Activated CD8-positive, alpha-beta memory T cell treated with anti-CD3 and anti-CD28 coated beads for 48 hours (primary cell): ENCODE measurements at regions not wholly inside any gene's neighbourhood (a gene's known extent, or its start where the extent isn't known, plus 50 kb on each side); places are given as distances from the start of the nearest gene placed in this dataset.
"Not testable (repeated sequence)": the region's sequence is repeated elsewhere in the genome, so short reads cannot be mapped to it uniquely, and the experiment has no call there.

Experiments used
- DNase-seq, 3 experiments: peaks; one replicate each; pipeline ENCODE4 v3.0.0-alpha.2; 2020; ENCODE audit warnings: low read depth in 2 of 3, low spot score in 2 of 3

GRCh38 chr7:149569025-149569725, 71.6 kb upstream of the ZNF746 start:
- DNase-seq, result no peak

DNA sequence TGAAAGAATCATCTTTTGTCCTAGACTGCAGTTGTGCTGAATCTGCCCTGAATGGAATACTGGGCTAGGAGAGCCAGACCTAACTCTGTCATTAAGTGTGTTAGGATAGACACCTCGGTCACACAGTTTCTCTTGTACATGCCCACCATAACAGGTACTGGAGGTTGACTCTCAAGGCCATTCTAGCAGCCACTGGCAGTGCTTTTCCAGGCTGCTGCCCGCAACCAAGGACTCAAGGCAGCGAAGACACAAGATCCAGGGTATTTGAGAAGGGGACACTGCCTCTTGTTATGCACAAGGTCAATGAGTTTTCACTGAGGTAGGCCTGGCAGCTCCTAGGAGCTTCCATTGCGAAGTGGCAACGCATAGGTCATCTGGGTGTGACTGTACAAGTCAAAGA, 70.6 kb upstream of the ZNF746 start:
- no peak for DNase-seq

GRCh38 chr7:149566103-149566502, 68.5 kb upstream of the ZNF746 start:
- no peak for DNase-seq

- DNase-seq, result no peak
Measured at GRCh38 chr7:149565096-149565382, 67.4 kb upstream of the ZNF746 start.

DNA sequence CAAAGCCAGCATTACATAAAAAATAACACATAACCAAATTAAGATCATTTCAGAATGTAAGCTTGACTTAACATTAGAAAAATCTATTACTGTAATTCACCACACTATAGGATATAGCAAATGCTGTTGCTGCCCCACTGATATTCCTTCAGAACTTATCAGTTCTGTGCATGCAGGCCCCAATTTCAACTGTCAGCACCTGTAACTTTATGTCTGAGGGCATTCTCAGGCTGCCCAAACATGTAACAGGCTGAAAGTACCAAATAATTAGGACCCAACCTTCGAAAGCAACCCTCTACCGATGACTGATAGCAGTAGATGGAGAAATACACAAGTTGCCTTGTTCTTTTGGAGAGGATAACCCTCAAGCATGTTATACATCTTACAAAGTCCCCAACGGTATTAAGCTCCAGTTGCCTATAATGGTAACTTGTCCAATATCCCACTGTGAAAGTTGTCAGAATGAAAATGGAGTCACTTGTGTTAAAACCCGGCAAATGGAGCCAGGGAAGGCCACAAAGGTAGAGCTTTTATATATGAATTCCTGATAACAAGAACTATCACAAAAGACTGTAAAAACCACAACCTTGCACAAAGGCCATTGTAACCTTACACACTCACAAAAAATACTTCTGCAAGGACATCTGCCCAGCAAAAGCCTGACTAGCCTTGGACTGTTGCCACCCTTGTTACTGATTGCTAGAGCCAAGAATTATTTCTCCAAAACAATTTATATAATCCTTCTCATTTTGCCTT, 66.9 kb upstream of the ZNF746 start:
- no peak for DNase-seq

- DNase-seq, result no peak
Measured at GRCh38 chr7:149562602-149563001, 65.0 kb upstream of the ZNF746 start.

- DNase-seq, result no peak
Measured at GRCh38 chr7:149561072-149561471, 63.5 kb upstream of the ZNF746 start.

- DNase-seq, result no peak
Measured at GRCh38 chr7:149559711-149560110, 62.1 kb upstream of the ZNF746 start.

- DNase-seq, result no peak
Measured at GRCh38 chr7:149558149-149558861, 60.7 kb upstream of the ZNF746 start.

- DNase-seq, result not testable (repeated sequence)
Measured at GRCh38 chr7:149556525-149556924, 58.9 kb upstream of the ZNF746 start.

DNA sequence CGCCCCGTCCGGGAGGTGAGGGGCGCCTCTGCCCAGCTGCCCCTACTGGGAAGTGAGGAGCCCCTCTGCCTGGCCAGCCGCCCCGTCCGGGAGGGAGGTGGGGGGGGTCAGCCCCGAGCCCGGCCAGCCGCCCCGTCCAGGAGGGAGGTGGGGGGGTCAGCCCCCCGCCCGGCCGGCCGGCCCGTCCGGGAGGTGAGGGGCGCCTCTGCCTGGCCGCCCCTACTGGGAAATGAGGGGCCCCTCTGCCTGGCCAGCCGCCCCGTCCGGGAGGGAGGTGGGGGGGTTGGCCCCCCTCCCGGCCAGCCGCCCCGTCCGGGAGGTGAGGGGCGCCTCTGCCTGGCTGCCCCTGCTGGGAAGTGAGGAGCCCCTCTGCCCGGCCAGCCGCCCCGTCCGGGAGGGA, 57.2 kb upstream of the ZNF746 start:
- DNase-seq, result not testable (repeated sequence)

DNA sequence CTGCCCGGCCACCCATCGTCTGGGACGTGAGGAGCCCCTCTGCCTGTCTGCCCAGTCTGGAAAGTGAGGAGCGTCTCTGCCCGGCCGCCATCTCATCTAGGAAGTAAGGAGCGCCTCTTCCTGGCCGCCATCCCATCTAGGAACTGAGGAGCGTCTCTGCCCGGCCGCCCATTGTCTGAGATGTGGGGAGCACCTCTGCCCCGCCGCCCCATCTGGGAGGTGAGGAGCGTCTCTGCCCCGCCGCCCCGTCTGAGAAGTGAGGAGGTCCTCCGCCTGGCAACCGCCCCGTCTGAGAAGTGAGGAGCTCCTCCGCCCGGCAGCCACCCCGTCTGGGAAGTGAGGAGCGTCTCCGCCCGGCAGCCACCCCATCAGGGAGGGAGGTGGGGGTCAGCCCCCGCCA, 56.4 kb upstream of the ZNF746 start:
- DNase-seq, result not testable (repeated sequence)

DNA sequence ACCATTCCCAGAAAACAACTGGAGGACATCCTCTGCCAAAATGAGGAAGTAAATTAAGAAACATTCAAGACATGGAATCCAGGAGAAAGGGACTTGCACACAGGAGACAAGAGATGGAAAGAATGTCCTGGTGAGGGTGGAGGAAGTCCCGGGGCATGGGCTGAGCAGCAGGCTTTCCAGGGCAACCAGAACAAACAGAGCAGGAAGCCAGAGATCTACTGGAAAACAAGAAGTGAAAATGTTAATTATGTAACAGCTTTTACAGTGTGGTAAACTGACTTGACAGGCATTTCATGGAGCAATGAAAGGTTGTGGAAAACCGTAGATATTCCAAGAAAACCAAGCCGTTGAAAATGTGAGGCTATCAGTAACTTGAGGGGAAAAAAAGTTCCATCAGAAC, 55.2 kb upstream of the ZNF746 start:
- no peak for DNase-seq
